ENCODE measurements at regions not wholly inside any gene's neighbourhood (a gene's known extent, or its start where the extent isn't known, plus 50 kb on each side); places are given as distances from the start of the nearest gene placed in this dataset.
"Not testable (repeated sequence)": the region's sequence is repeated elsewhere in the genome, so short reads cannot be mapped to it uniquely, and the experiment has no call there.

- DNase-seq (ENCODE audit: extremely low read depth, low read depth, low spot score), result no peak
Measured at GRCh38 chr4:164287173-164287572, 466.8 kb upstream of the SMIM31 start.

GRCh38 chr4:164288578-164288977 is 465.4 kb upstream of the SMIM31 start:
- DNase-seq (ENCODE audit: extremely low read depth, low read depth, low spot score), result no peak

- DNase-seq (ENCODE audit: extremely low read depth, low read depth, low spot score), result no peak
Measured at GRCh38 chr4:164293203-164293602, 460.7 kb upstream of the SMIM31 start.

- DNase-seq (ENCODE audit: extremely low read depth, low read depth, low spot score), result no peak
Measured at GRCh38 chr4:164293743-164294142, 460.2 kb upstream of the SMIM31 start.

- no peak for DNase-seq (ENCODE audit: extremely low read depth, low read depth, low spot score)
Measured at GRCh38 chr4:164301430-164301829, 452.5 kb upstream of the SMIM31 start.

GRCh38 chr4:164304101-164304639 is 449.8 kb upstream of the SMIM31 start:
- no peak for DNase-seq (ENCODE audit: extremely low read depth, low read depth, low spot score)

GRCh38 chr4:164304861-164305260 is 449.1 kb upstream of the SMIM31 start:
- DNase-seq (ENCODE audit: extremely low read depth, low read depth, low spot score), result no peak

- DNase-seq (ENCODE audit: extremely low read depth, low read depth, low spot score), result no peak
Measured at GRCh38 chr4:164307262-164307661, 446.7 kb upstream of the SMIM31 start.

GRCh38 chr4:164312671-164313070 is 441.3 kb upstream of the SMIM31 start:
- DNase-seq (ENCODE audit: extremely low read depth, low read depth, low spot score), result no peak

GRCh38 chr4:164313853-164314252 is 440.1 kb upstream of the SMIM31 start:
- no peak for DNase-seq (ENCODE audit: extremely low read depth, low read depth, low spot score)

- DNase-seq (ENCODE audit: extremely low read depth, low read depth, low spot score), result no peak
Measured at GRCh38 chr4:164318350-164318749, 435.6 kb upstream of the SMIM31 start.

- no peak for DNase-seq (ENCODE audit: extremely low read depth, low read depth, low spot score)
Measured at GRCh38 chr4:164319688-164320087, 434.2 kb upstream of the SMIM31 start.

GRCh38 chr4:164320847-164321246 is 433.1 kb upstream of the SMIM31 start:
- no peak for DNase-seq (ENCODE audit: extremely low read depth, low read depth, low spot score)

- no peak for DNase-seq (ENCODE audit: extremely low read depth, low read depth, low spot score)
Measured at GRCh38 chr4:164326056-164326455, 427.9 kb upstream of the SMIM31 start.

GRCh38 chr4:164337219-164337944 is 416.5 kb upstream of the SMIM31 start:
- no peak for DNase-seq (ENCODE audit: extremely low read depth, low read depth, low spot score)

GRCh38 chr4:164343472-164343976 is 410.4 kb upstream of the SMIM31 start:
- no peak for DNase-seq (ENCODE audit: extremely low read depth, low read depth, low spot score)

GRCh38 chr4:164345756-164346155 is 408.2 kb upstream of the SMIM31 start:
- DNase-seq (ENCODE audit: extremely low read depth, low read depth, low spot score), result no peak

- no peak for DNase-seq (ENCODE audit: extremely low read depth, low read depth, low spot score)
Measured at GRCh38 chr4:164350061-164350460, 403.9 kb upstream of the SMIM31 start.

- not testable (repeated sequence) for DNase-seq (ENCODE audit: extremely low read depth, low read depth, low spot score)
Measured at GRCh38 chr4:164350716-164351115, 403.2 kb upstream of the SMIM31 start.

- DNase-seq (ENCODE audit: extremely low read depth, low read depth, low spot score), result no peak
Measured at GRCh38 chr4:164357957-164358356, 396.0 kb upstream of the SMIM31 start.

GRCh38 chr4:164358400-164358799 is 395.5 kb upstream of the SMIM31 start:
- no peak for DNase-seq (ENCODE audit: extremely low read depth, low read depth, low spot score)

GRCh38 chr4:164359881-164360280 is 394.1 kb upstream of the SMIM31 start:
- DNase-seq (ENCODE audit: extremely low read depth, low read depth, low spot score), result no peak

GRCh38 chr4:164368894-164369293 is 385.0 kb upstream of the SMIM31 start:
- no peak for DNase-seq (ENCODE audit: extremely low read depth, low read depth, low spot score)

All from glomerular endothelial cell (primary cell).